ENCODE measurements at regions not wholly inside any gene's neighbourhood (a gene's known extent, or its start where the extent isn't known, plus 50 kb on each side); places are given as distances from the start of the nearest gene placed in this dataset.

DNA sequence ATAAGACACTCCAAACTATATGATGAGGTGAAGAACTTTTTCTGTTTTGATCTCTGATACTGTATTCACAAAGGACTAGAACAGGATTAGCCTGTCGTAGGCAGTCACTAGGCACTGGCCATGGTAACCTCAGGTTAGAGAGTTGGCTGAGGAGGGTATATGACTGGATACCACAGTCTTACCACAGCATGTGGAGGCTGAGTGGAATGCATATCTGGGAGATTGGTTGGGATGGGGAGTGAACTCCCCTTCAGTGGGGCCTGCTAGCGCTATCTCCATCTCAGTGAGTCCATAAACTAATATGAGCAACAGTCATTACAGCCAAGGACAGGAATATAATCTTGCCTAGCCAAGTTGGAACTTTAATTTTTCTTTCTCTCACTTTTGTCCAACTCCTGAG is 339.1 kb downstream of the SPATA31D1 start:
- H3K4me3 ChIP-seq (ENCODE audit: control insufficient read depth, low read depth, low read length) = no peak overlapping the region
- DNase-seq (ENCODE audit: low read depth) = no peak
- TF ChIP-seq, protein P1, sequence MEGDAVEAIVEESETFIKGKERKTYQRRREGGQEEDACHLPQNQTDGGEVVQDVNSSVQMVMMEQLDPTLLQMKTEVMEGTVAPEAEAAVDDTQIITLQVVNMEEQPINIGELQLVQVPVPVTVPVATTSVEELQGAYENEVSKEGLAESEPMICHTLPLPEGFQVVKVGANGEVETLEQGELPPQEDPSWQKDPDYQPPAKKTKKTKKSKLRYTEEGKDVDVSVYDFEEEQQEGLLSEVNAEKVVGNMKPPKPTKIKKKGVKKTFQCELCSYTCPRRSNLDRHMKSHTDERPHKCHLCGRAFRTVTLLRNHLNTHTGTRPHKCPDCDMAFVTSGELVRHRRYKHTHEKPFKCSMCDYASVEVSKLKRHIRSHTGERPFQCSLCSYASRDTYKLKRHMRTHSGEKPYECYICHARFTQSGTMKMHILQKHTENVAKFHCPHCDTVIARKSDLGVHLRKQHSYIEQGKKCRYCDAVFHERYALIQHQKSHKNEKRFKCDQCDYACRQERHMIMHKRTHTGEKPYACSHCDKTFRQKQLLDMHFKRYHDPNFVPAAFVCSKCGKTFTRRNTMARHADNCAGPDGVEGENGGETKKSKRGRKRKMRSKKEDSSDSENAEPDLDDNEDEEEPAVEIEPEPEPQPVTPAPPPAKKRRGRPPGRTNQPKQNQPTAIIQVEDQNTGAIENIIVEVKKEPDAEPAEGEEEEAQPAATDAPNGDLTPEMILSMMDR (conservative IDR thresholded peaks at IDR 0.05; ENCODE audit: control insufficient read depth, insufficient read depth, low read depth, low read length) = no peak

DNA sequence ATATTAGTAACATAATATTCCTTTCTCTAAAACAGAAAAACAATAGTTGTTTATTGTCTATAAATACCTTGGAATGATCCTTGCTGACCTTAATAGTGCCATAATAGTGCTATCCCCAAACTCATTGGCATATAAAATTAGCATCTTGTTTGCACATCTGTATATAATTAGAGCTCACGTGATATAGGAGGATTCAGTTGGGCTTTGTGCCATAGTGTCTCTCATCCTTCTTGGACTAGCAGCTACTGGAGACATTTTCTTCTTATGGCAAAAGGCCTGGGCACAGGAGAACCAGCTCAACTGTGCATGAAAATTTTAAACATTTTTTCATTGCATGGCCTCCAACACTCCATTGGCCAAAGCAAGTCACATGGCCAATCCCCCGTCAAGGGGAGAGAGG is 342.5 kb downstream of the SPATA31D1 start:
- DNase-seq (ENCODE audit: low read depth) = peak; percentile 47
- TF ChIP-seq, protein P1 (conservative IDR thresholded peaks at IDR 0.05; ENCODE audit: control insufficient read depth, insufficient read depth, low read depth, low read length) = no peak
- H3K4me3 ChIP-seq (ENCODE audit: control insufficient read depth, low read depth, low read length) = no peak overlapping the region

DNA sequence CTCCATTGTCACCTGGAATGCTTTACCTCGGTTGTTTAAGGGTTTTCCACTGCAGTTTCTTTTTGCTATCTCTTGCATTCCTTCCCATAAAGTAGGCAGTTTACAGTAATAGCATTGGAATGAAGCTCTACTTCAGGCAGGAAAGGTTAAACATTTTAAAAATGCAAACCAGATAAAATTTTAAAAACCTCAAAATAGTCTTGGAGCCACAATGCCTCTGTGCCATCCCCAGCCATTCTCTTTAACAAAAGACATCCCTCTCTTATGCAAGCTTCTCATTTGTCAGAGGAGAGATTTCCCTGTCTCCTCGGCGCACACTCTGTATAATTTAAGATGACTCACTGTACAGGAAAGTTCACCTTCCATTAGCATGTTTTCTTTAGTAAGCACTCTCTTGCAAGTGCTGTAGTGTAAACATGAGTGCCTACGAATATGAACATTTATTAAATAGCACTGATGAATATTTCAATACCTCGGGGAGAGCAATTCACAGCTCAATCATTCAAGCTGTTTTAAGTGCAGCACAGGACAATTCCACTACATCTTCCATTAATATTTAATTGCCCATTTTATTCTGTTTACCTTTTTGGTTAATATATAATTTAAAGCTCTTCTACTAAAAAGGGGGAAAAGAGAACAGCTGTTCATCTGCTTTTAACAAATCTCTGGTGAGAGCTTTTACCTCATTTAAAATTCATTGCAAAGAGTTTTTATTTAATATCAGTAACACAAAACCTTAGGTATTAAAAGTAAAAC is 343.6 kb downstream of the SPATA31D1 start:
- DNase-seq (ENCODE audit: low read depth) = peak; percentile 76
- TF ChIP-seq, protein P1 (conservative IDR thresholded peaks at IDR 0.05; ENCODE audit: control insufficient read depth, insufficient read depth, low read depth, low read length) = no peak
- no peak overlapping the region for H3K4me3 ChIP-seq (ENCODE audit: control insufficient read depth, low read depth, low read length)

DNA sequence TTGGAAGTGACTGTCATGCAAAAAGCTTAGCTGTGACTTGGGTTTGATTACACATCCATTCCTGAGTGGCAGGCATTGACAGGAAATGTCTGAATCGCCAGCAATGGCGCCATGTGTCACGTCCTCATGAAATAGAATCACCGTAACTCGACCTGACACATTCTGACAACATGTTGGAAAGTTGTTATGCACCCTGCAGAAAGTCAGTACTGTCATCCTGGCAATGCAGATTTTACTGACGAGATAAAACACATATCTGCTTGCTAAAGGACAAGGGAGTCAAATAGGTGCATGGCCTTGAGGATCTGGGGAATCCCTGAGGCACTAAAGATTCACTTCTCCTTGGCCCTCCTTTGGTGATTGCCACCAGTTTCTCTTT is 344.2 kb downstream of the SPATA31D1 start:
- DNase-seq (ENCODE audit: low read depth) = peak; percentile 8
- TF ChIP-seq, protein P1 (conservative IDR thresholded peaks at IDR 0.05; ENCODE audit: control insufficient read depth, insufficient read depth, low read depth, low read length) = no peak

DNA sequence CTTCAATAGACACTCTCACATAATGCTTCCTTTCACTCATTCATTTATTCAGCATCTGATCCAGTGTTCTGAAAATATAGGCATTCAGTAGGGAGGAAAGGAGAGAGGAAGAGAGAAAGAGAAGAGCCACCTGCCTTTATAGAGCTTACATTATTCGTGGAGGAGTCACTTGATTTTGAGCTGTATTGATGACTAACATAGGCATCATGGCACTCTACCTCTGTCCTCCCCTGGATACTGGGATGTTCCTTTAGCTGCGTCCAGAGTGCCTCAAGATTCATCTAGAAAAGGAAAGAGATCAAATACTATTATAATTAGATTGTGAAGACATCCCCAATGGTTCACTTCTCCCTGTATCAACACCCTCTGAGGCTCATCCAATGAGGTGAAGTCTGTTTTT is 345.1 kb downstream of the SPATA31D1 start:
- H3K4me3 ChIP-seq (ENCODE audit: control insufficient read depth, low read depth, low read length) = no peak overlapping the region
- TF ChIP-seq, protein P1 (conservative IDR thresholded peaks at IDR 0.05; ENCODE audit: control insufficient read depth, insufficient read depth, low read depth, low read length) = no peak
- peak; percentile 43 for DNase-seq (ENCODE audit: low read depth)

More for the DNA sequence above, 344.2 kb downstream of the SPATA31D1 start:
- H3K4me3 ChIP-seq (ENCODE audit: control insufficient read depth, low read depth, low read length) = no peak overlapping the region

DNA sequence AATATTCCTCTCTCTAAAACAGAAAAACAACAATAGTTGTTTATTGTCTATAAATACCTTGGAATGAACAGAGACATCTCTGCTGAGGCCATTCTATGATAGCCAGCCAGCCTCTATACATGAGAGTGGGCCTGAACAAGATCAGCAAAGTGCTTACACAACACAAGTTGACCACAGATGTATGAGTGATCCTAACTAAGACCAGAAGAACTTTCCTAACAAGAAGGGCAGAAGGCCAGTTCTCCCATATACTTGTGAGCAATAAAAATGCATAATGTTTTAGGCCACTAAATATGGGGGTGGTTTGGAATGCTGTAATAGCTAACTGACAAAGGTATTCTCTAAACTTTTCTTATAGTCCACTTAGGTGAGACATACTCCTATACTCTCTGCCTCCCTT is 345.7 kb downstream of the SPATA31D1 start:
- peak; percentile 90 for DNase-seq (ENCODE audit: low read depth)

More for the DNA sequence above, 345.7 kb downstream of the SPATA31D1 start:
- H3K4me3 ChIP-seq (ENCODE audit: control insufficient read depth, low read depth, low read length) = no peak overlapping the region
- TF ChIP-seq, protein P1 (conservative IDR thresholded peaks at IDR 0.05; ENCODE audit: control insufficient read depth, insufficient read depth, low read depth, low read length) = no peak

All from fibroblast of mammary gland (primary cell).